LNCaP clone FGC (cell line): ENCODE measurements at regions not wholly inside any gene's neighbourhood (a gene's known extent, or its start where the extent isn't known, plus 50 kb on each side); places are given as distances from the start of the nearest gene placed in this dataset.
"Not testable (repeated sequence)": the region's sequence is repeated elsewhere in the genome, so short reads cannot be mapped to it uniquely, and the experiment has no call there.

ENCODE experiments used
- DNase-seq: peaks from one replicate; pipeline ENCODE4 v3.0.0-alpha.2; 2011; ENCODE audit warnings: low read depth
- H3K4me3 ChIP-seq: 2 replicates; pipeline ENCODE4 v1.5.1; 2011; ENCODE audit warnings: mild to moderate bottlenecking, low read depth, low read length, control low read depth
- TF ChIP-seq, protein P1 (sequence below): IDR thresholded peaks from 2 replicates; pipeline ENCODE4 v1.5.1; 2012; ENCODE audit warnings: mild to moderate bottlenecking; ENCODE audit not compliant: control insufficient read depth, insufficient read depth; ENCODE audit errors: extremely low read depth

DNA sequence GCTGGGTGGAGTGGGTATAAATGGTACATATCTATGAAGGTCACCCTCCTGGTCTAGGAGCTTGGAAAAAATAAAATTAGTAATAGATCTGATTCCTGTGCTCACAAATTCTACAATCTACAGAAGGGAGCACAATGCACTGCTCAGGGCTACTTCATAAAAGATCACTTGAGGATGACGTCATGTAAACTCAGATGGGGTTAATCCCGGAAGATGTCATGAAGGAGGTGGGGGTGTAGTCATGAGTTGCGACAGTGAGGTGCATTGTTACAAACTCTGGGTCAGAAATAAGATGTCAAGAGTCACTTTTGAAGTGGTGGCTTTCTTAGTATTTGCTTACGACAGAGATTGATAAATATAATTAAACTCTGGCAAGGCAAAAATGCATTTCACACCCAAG lies 68.2 kb downstream of the LHX9 start:
- TF ChIP-seq, protein P1, sequence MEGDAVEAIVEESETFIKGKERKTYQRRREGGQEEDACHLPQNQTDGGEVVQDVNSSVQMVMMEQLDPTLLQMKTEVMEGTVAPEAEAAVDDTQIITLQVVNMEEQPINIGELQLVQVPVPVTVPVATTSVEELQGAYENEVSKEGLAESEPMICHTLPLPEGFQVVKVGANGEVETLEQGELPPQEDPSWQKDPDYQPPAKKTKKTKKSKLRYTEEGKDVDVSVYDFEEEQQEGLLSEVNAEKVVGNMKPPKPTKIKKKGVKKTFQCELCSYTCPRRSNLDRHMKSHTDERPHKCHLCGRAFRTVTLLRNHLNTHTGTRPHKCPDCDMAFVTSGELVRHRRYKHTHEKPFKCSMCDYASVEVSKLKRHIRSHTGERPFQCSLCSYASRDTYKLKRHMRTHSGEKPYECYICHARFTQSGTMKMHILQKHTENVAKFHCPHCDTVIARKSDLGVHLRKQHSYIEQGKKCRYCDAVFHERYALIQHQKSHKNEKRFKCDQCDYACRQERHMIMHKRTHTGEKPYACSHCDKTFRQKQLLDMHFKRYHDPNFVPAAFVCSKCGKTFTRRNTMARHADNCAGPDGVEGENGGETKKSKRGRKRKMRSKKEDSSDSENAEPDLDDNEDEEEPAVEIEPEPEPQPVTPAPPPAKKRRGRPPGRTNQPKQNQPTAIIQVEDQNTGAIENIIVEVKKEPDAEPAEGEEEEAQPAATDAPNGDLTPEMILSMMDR = no peak
- H3K4me3 ChIP-seq = no peak overlapping the region
- DNase-seq = no peak

DNA sequence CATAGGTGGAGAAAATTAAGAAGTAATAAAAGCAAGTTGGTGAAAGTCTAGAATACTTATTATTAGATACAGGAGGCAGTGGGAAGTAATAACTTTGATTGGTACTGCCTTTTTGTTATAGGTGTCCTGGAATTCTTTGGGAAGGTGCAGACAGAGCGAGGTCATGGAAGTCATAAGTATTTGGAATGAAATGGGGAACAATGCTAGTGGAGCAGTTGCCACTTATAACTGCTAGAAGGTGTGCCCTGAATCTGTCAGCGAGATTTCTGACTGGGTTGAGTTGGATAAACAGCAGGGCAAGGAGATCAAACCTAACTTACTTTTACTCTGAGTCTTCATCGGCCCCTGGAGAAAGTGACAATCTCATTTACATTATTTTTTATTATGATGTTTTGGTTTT lies 69.6 kb downstream of the LHX9 start:
- H3K4me3 ChIP-seq = no peak overlapping the region

DNA sequence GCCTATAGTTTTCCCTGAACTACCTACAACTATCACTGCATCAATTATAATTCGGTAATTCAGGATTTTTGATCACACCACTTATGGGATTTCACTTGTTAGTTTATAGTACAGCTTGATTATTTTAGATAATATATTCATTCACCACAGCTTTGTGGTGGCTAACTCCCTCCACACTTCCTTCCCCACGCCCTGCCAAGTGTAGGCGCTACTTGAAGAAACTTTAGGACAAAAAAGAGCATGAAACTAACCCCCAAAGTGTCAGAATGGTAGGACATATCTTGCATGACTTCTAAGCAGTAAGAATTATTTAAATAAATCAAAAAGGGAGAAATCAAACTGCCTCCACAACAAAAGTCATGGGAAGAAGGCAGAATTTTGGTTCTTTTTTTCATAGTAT lies 70.1 kb downstream of the LHX9 start:
- TF ChIP-seq, protein P1 = no peak
- no peak overlapping the region for H3K4me3 ChIP-seq
- no peak for DNase-seq

More for the DNA sequence above, 69.6 kb downstream of the LHX9 start:
- no peak for DNase-seq
- TF ChIP-seq, protein P1 = no peak

DNA sequence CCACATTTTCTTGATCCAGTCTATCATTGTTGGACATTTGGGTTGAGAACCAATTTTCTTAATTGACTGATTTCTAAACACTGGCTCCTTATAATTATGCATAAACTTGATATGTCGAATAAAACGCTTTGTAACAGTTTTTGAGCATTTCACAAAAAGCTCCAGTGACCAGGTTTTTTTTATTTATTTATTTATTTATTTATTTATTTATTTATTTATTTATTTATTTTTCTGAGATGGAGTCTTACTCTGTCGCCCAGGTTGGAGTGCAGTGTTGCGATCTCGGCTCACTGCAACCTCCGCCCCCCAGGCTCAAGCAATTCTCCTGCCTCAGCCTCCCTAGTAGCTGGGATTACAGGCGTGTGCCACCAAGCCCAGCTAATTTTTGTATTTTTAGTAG lies 71.4 kb downstream of the LHX9 start:
- H3K4me3 ChIP-seq, DNase-seq: not testable (repeated sequence)

DNA sequence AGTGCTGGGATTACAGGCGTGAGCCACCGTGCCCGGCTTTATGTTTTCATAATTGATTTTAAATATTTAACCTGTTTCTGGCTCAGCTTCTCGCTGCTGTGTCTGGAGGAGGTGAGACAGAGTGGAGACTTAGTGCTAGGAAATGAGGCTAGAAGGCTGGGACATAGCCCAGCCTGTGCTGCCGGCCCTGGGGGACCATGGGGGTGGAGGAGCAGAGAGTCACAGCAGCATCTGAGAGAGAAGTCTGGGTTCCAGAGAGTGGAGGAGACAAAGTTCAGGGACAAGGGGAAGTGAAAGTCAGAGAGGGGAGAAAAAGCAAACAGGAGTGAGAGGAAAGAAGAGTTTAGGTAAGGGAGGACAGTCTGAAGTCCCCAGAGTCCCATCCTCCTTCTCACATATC lies 71.9 kb downstream of the LHX9 start:
- H3K4me3 ChIP-seq = no peak overlapping the region
- TF ChIP-seq, protein P1 = no peak
- no peak for DNase-seq

DNA sequence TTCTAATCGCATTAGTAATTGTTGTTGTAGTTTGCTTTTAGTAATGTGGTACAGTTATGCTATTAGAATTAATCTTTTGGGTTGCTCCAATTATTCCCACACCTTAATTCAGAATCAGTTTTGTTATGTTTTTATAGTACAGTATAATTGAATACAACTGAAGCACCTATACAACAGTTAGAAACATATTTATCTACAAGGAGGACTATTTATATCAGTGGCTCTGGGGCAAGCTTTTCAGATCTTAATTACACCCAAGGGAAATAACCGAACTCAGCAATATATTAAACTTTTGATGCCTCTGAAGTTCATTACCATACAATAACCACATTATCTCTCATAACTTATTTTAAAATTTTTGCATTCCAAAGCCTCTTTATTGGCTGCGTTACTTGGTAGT lies 74.4 kb downstream of the LHX9 start:
- DNase-seq = no peak
- TF ChIP-seq, protein P1 = no peak
- H3K4me3 ChIP-seq = no peak overlapping the region

DNA sequence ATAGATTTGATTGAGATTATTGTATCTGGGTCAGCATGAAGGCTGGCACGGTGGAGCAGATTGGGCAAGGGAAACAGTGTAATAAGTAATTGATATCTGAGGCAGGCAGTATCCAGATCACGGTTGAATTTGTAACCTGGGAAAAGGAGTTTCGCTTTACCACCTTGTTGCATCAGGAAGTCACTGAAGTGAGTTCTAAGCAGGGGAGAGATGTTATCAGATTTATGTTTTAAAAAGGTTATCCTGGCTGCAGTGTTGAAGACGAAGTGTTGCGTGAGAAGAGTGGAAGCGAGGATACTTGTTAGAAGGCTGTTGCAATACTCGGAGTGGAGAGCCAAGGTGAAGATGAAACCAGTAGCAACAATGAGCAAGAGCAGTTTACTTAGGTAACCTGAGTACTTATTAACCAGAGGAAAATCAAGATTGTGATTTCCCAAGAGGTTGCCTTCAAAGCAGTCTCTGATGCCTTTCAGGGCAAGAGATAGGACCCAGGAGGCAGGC lies 77.8 kb downstream of the LHX9 start:
- DNase-seq = no peak
- no peak overlapping the region for H3K4me3 ChIP-seq
- TF ChIP-seq, protein P1 = no peak
